GM11168 (cell line): ENCODE measurements at regions not wholly inside any gene's neighbourhood (a gene's known extent, or its start where the extent isn't known, plus 50 kb on each side); places are given as distances from the start of the nearest gene placed in this dataset.

Experiments
- in situ Hi-C: fragments of 300-500 bp; cut with MboI; formaldehyde crosslinking; loops from one replicate; pipeline ENCODE4 v1.12.0; 2022; ENCODE audit warnings: low sequenced_read_pairs; ENCODE audit not compliant: unreplicated experiment

- in situ Hi-C loops: no loop called here
Measured at GRCh38 chr2:147713349-147713748, 131.5 kb upstream of the ACVR2A start.

GRCh38 chr2:147712051-147712450 lies 132.8 kb upstream of the ACVR2A start:
- in situ Hi-C loops: no loop called here

GRCh38 chr2:147711031-147711430 lies 133.8 kb upstream of the ACVR2A start:
- in situ Hi-C loops: no loop called here

GRCh38 chr2:147709655-147710054 lies 135.2 kb upstream of the ACVR2A start:
- in situ Hi-C loops: no loop called here

- in situ Hi-C loops: no loop called here
Measured at GRCh38 chr2:147703171-147703570, 141.7 kb upstream of the ACVR2A start.

GRCh38 chr2:147698166-147698565 lies 146.7 kb upstream of the ACVR2A start:
- in situ Hi-C loops: no loop called here

GRCh38 chr2:147696426-147696825 lies 148.4 kb upstream of the ACVR2A start:
- in situ Hi-C loops: no loop called here

GRCh38 chr2:147689220-147689909 lies 155.5 kb upstream of the ACVR2A start:
- in situ Hi-C loops: no loop called here

GRCh38 chr2:147688242-147688641 lies 156.6 kb upstream of the ACVR2A start:
- in situ Hi-C loops: no loop called here

GRCh38 chr2:147686365-147686764 lies 158.5 kb upstream of the ACVR2A start:
- in situ Hi-C loops: no loop called here

- in situ Hi-C loops: no loop called here
Measured at GRCh38 chr2:147684903-147685302, 159.9 kb upstream of the ACVR2A start.

GRCh38 chr2:147683380-147683779 lies 161.4 kb upstream of the ACVR2A start:
- in situ Hi-C loops: no loop called here

- in situ Hi-C loops: no loop called here
Measured at GRCh38 chr2:147681093-147681492, 163.7 kb upstream of the ACVR2A start.

- in situ Hi-C loops: no loop called here
Measured at GRCh38 chr2:147679955-147680531, 164.8 kb upstream of the ACVR2A start.

GRCh38 chr2:147679191-147679954 lies 165.5 kb upstream of the ACVR2A start:
- in situ Hi-C loops: no loop called here

GRCh38 chr2:147665105-147665504 lies 179.7 kb upstream of the ACVR2A start:
- in situ Hi-C loops: no loop called here

- in situ Hi-C loops: no loop called here
Measured at GRCh38 chr2:147663962-147664361, 180.9 kb upstream of the ACVR2A start.

GRCh38 chr2:147663153-147663961 lies 181.5 kb upstream of the ACVR2A start:
- in situ Hi-C loops: no loop called here

- in situ Hi-C loops: no loop called here
Measured at GRCh38 chr2:147662221-147662620, 182.6 kb upstream of the ACVR2A start.

- in situ Hi-C loops: no loop called here
Measured at GRCh38 chr2:147660680-147661079, 184.1 kb upstream of the ACVR2A start.

GRCh38 chr2:147659051-147659450 lies 185.8 kb upstream of the ACVR2A start:
- in situ Hi-C loops: no loop called here
